H9 (cell line): ENCODE measurements at regions not wholly inside any gene's neighbourhood (a gene's known extent, or its start where the extent isn't known, plus 50 kb on each side); places are given as distances from the start of the nearest gene placed in this dataset.

ENCODE experiments used
- DNase-seq: peaks from one replicate; pipeline ENCODE4 v3.0.0-alpha.2; 2017
- H2AFZ ChIP-seq: one replicate; pipeline ENCODE4 v1.6.1; 2013; ENCODE audit warnings: mild to moderate bottlenecking, low read length, control low read depth, moderate library complexity
- H2AK5ac ChIP-seq: 2 replicates; pipeline ENCODE4 v1.6.1; 2013; ENCODE audit warnings: low read length, control low read depth, mixed read lengths; ENCODE audit not compliant: insufficient read length
- H2BK120ac ChIP-seq: one replicate; pipeline ENCODE4 v1.6.1; 2013; ENCODE audit warnings: low read depth, mild to moderate bottlenecking, low read length, control low read depth, inconsistent platforms; ENCODE audit not compliant: poor library complexity, severe bottlenecking
- H2BK12ac ChIP-seq: 2 replicates; pipeline ENCODE4 v1.6.1; 2013; ENCODE audit warnings: low read length, control low read depth, mixed read lengths, low read depth; ENCODE audit not compliant: insufficient read length
- H2BK15ac ChIP-seq: 2 replicates; pipeline ENCODE4 v1.6.1; 2013; ENCODE audit warnings: low read depth, low read length, control low read depth
- H2BK20ac ChIP-seq: one replicate; pipeline ENCODE4 v1.6.1; 2013; ENCODE audit warnings: low read depth, mild to moderate bottlenecking, low read length, control low read depth, inconsistent platforms; ENCODE audit not compliant: poor library complexity, severe bottlenecking
- H2BK5ac ChIP-seq: 2 replicates; pipeline ENCODE4 v1.6.1; 2013; ENCODE audit warnings: low read length, control low read depth, mixed read lengths; ENCODE audit not compliant: insufficient read length
- H3K14ac ChIP-seq: 2 replicates; pipeline ENCODE4 v1.6.1; 2013; ENCODE audit warnings: low read length, control low read depth; ENCODE audit not compliant: insufficient read depth
- H3K18ac ChIP-seq: 2 replicates; pipeline ENCODE4 v1.6.1; 2013; ENCODE audit warnings: low read depth, mild to moderate bottlenecking, mixed read lengths, low read length, control low read depth; ENCODE audit not compliant: insufficient read length
- H3K23ac ChIP-seq: 2 replicates; pipeline ENCODE4 v1.6.1; 2013; ENCODE audit warnings: low read length, control low read depth, mixed read lengths, low read depth; ENCODE audit not compliant: insufficient read length
- H3K23me2 ChIP-seq: 2 replicates; pipeline ENCODE4 v1.6.1; 2013; ENCODE audit warnings: low read depth, mild to moderate bottlenecking, mixed read lengths, low read length, control low read depth; ENCODE audit not compliant: insufficient read length, poor library complexity, severe bottlenecking
- H3K27ac ChIP-seq: 2 replicates; pipeline ENCODE4 v1.5.1; 2013; ENCODE audit warnings: low read length, control low read depth, mixed read lengths, low read depth; ENCODE audit not compliant: insufficient read length
- H3K27me3 ChIP-seq: 2 replicates; pipeline ENCODE4 v1.6.1; 2013; ENCODE audit warnings: low read length, control low read depth, inconsistent platforms; ENCODE audit not compliant: insufficient read depth
- H3K4ac ChIP-seq: 2 replicates; pipeline ENCODE4 v1.6.1; 2013; ENCODE audit warnings: low read depth, mild to moderate bottlenecking, control low read depth, inconsistent platforms, low read length, moderate library complexity
- H3K4me1 ChIP-seq: 2 replicates; pipeline ENCODE4 v1.6.1; 2013; ENCODE audit warnings: low read length, control low read depth, inconsistent platforms; ENCODE audit not compliant: insufficient read depth
- H3K4me2 ChIP-seq: 2 replicates; pipeline ENCODE4 v1.6.1; 2013; ENCODE audit warnings: low read length, control low read depth, mixed read lengths; ENCODE audit not compliant: insufficient read length, insufficient read depth
- H3K56ac ChIP-seq: 2 replicates; pipeline ENCODE4 v1.6.1; 2013; ENCODE audit warnings: low read depth, mild to moderate bottlenecking, mixed read lengths, low read length, control low read depth; ENCODE audit not compliant: insufficient read length
- H3K79me1 ChIP-seq: 2 replicates; pipeline ENCODE4 v1.6.1; 2013; ENCODE audit warnings: low read depth, mild to moderate bottlenecking, moderate library complexity, low read length, control low read depth, inconsistent platforms; ENCODE audit not compliant: insufficient read depth, poor library complexity, severe bottlenecking
- H3K79me2 ChIP-seq: 2 replicates; pipeline ENCODE4 v1.6.1; 2013; ENCODE audit warnings: low read length, control low read depth, inconsistent platforms; ENCODE audit not compliant: insufficient read depth
- H3K9ac ChIP-seq: 2 replicates; pipeline ENCODE4 v1.6.1; 2013; ENCODE audit warnings: low read length, control low read depth, mixed read lengths; ENCODE audit not compliant: insufficient read length; ENCODE audit errors: extremely low read depth
- H3K9me3 ChIP-seq: one replicate; pipeline ENCODE4 v1.6.1; 2013; ENCODE audit warnings: low read depth, low read length, inconsistent platforms; ENCODE audit not compliant: control insufficient read depth
- H3T11ph ChIP-seq: one replicate; pipeline ENCODE4 v1.6.1; 2013; ENCODE audit warnings: mild to moderate bottlenecking, low read length, control low read depth, inconsistent platforms
- H4K20me1 ChIP-seq: one replicate; pipeline ENCODE4 v1.6.1; 2013; ENCODE audit not compliant: control insufficient read depth, insufficient read length, insufficient read depth
- H4K5ac ChIP-seq: 2 replicates; pipeline ENCODE4 v1.6.1; 2013; ENCODE audit warnings: low read depth, mild to moderate bottlenecking, mixed read lengths, low read length, control low read depth; ENCODE audit not compliant: insufficient read length
- H4K8ac ChIP-seq: replicated peaks from 2 replicates; pipeline ENCODE4 v1.6.1; 2013; ENCODE audit warnings: low read length, control low read depth, mixed read lengths, low read depth; ENCODE audit not compliant: insufficient read length
- H4K91ac ChIP-seq: 2 replicates; pipeline ENCODE4 v1.6.1; 2013; ENCODE audit warnings: low read depth, mild to moderate bottlenecking, moderate library complexity, mixed read lengths, low read length, control low read depth; ENCODE audit not compliant: insufficient read length
- H3K27ac Mint-ChIP-seq, 3 experiments: 2 replicates in 2 of 3; 3 replicates in 1 of 3; pipeline ENCODE4 v1.8.0; 2020 to 2021; ENCODE audit warnings: mixed read lengths in 3 of 3, mild to moderate bottlenecking in 1 of 3, moderate library complexity in 1 of 3
- H3K27me3 Mint-ChIP-seq: 2 replicates; pipeline ENCODE4 v1.8.0; 2021; ENCODE audit warnings: low read depth, mild to moderate bottlenecking, moderate library complexity, mixed read lengths
- H3K36me3 Mint-ChIP-seq, 3 experiments: 2 replicates in 2 of 3; 3 replicates in 1 of 3; pipeline ENCODE4 v1.8.0; 2020 to 2021; ENCODE audit warnings: low read depth in 3 of 3, mixed read lengths in 3 of 3; ENCODE audit not compliant: insufficient read depth in 1 of 3
- H3K4me1 Mint-ChIP-seq, 2 experiments: 2 replicates each; pipeline ENCODE4 v1.8.0; 2020; ENCODE audit warnings: mixed read lengths in 2 of 2
- H3K4me3 Mint-ChIP-seq, 2 experiments: 2 replicates in 1 of 2; 3 replicates in 1 of 2; pipeline ENCODE4 v1.8.0; 2020 to 2021; ENCODE audit warnings: mild to moderate bottlenecking in 2 of 2, mixed read lengths in 2 of 2, moderate library complexity in 1 of 2
- H3K9me3 Mint-ChIP-seq, 2 experiments: 2 replicates in 1 of 2; 3 replicates in 1 of 2; pipeline ENCODE4 v1.8.0; 2020; ENCODE audit warnings: mild to moderate bottlenecking in 2 of 2, mixed read lengths in 2 of 2, moderate library complexity in 1 of 2
- WGBS: extraction: QIAGEN DNeasy Blood & Tissue Kit; methylation state at CpG from one replicate; pipeline ENCODE4 v1.1.7; 2013; ENCODE audit warnings: missing lambda C conversion rate, low lambda C conversion rate, mixed read lengths; ENCODE audit not compliant: insufficient read length; ENCODE audit errors: extremely low coverage; 5-methylcytosine and 5-hydroxymethylcytosine counted together
- TF ChIP-seq, protein P1 (sequence below): fragments of 200-600 bp; sonication (generic); conservative IDR thresholded peaks from 3 replicates; pipeline ENCODE4 v1.8.0; 2021; ENCODE audit warnings: antibody characterized with exemption, mild to moderate bottlenecking

DNA sequence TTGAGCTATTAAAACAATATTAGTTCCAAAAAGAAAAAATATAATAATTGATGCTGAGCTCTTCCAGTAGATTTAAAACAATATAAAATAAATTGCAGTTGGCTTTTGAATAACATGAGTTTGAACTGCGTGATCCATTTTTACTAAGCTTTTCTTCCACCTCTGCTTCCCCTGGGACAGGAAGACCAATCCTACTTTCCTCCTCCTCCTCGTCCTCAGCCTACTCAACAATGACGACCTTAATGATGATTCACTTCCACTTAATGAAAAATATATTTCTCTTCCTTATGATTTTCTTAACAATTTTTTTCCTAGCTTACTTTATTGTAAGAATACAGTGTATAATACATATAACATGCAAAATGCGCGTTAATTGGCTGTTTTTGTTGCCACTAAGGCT, 78.9 kb upstream of the THRB start:
- peaks cover 2% of the 10 kb centered on the region; the same call in 1 of the 2 replicates for H3K27me3 Mint-ChIP-seq
- WGBS = no CpG with 5 or more reads among the region's 5 CpGs
- peaks cover 0 to 4% of the 10 kb centered on the region in 2 experiments; a peak in 2 of 4 replicates for H3K4me1 Mint-ChIP-seq

More for the DNA sequence above, 78.9 kb upstream of the THRB start:
- no peak overlapping the region for H3K4ac ChIP-seq
- no peak overlapping the region for H4K5ac ChIP-seq
- H2BK15ac ChIP-seq = no peak overlapping the region
- no peak overlapping the region for H3K18ac ChIP-seq
- H3K4me1 ChIP-seq = no peaks in the 10 kb centered on the region
- no peak overlapping the region for H2BK120ac ChIP-seq
- H3K9ac ChIP-seq = no peak overlapping the region
- H3K56ac ChIP-seq = no peak overlapping the region
- no peaks in the 10 kb centered on the region for H3K27me3 ChIP-seq
- H3K4me3 Mint-ChIP-seq = no peak overlapping the region; a peak in 1 of 5 replicates
- H4K20me1 ChIP-seq = no peaks in the 10 kb centered on the region
- no peak overlapping the region for H2AK5ac ChIP-seq
- no peak overlapping the region for H3K27ac ChIP-seq
- H3K4me2 ChIP-seq = no peak overlapping the region
- H4K8ac ChIP-seq = no peak overlapping the region
- H2BK20ac ChIP-seq = no peak overlapping the region
- H3K14ac ChIP-seq = no peak overlapping the region
- no peak overlapping the region for H3K23ac ChIP-seq
- DNase-seq = no peak
- H4K91ac ChIP-seq = no peak overlapping the region
- no peaks in the 10 kb centered on the region for H3K79me2 ChIP-seq
- H3K36me3 Mint-ChIP-seq = peaks cover 0 to 8% (median 4%) of the 10 kb centered on the region in 3 experiments; a peak in 3 of 7 replicates
- no peaks in the 10 kb centered on the region for H3K9me3 ChIP-seq
- no peak overlapping the region for H2BK5ac ChIP-seq
- H3K23me2 ChIP-seq = no peaks in the 10 kb centered on the region
- no peak overlapping the region for H2AFZ ChIP-seq
- TF ChIP-seq, protein P1, sequence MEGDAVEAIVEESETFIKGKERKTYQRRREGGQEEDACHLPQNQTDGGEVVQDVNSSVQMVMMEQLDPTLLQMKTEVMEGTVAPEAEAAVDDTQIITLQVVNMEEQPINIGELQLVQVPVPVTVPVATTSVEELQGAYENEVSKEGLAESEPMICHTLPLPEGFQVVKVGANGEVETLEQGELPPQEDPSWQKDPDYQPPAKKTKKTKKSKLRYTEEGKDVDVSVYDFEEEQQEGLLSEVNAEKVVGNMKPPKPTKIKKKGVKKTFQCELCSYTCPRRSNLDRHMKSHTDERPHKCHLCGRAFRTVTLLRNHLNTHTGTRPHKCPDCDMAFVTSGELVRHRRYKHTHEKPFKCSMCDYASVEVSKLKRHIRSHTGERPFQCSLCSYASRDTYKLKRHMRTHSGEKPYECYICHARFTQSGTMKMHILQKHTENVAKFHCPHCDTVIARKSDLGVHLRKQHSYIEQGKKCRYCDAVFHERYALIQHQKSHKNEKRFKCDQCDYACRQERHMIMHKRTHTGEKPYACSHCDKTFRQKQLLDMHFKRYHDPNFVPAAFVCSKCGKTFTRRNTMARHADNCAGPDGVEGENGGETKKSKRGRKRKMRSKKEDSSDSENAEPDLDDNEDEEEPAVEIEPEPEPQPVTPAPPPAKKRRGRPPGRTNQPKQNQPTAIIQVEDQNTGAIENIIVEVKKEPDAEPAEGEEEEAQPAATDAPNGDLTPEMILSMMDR = no peak
- no peak overlapping the region for H3T11ph ChIP-seq
- H3K79me1 ChIP-seq = no peaks in the 10 kb centered on the region
- H3K27ac Mint-ChIP-seq = no peak overlapping the region
- peaks cover 10 to 16% of the 10 kb centered on the region in 2 experiments; a peak in 3 of 5 replicates for H3K9me3 Mint-ChIP-seq
- no peak overlapping the region for H2BK12ac ChIP-seq
